ENCODE measurements at regions not wholly inside any gene's neighbourhood (a gene's known extent, or its start where the extent isn't known, plus 50 kb on each side); places are given as distances from the start of the nearest gene placed in this dataset.

- no peaks in the 10 kb centered on the region for H3K36me3 ChIP-seq (ENCODE audit: control insufficient read depth in 2 of 2, extremely low read depth in 1 of 2, insufficient read depth in 2 of 2, low read length in 2 of 2)
- CTCF ChIA-PET = no interaction called here
- H3K27ac ChIP-seq (ENCODE audit: insufficient read depth, low read depth, low read length) = no peak overlapping the region
- no peaks in the 10 kb centered on the region for H3K27me3 ChIP-seq (ENCODE audit: control insufficient read depth in 2 of 2, insufficient read depth in 2 of 2, low read length in 2 of 2)
- H3K4me1 ChIP-seq (ENCODE audit: control insufficient read depth, extremely low read depth, insufficient read depth, low read length) = no peaks in the 10 kb centered on the region
- no peak overlapping the region for H3K4me2 ChIP-seq (ENCODE audit: insufficient read depth, low read length)
- no peaks in the 10 kb centered on the region for H4K20me1 ChIP-seq (replicated peaks; ENCODE audit: control insufficient read depth, extremely low read depth, insufficient read depth, low read length)
- FAIRE-seq (no peak), DNase-seq (ENCODE audit: low read depth, low spot score) (no peak)
- no TSS peak for BruUV-seq (replicated peaks)
- no peak overlapping the region for H3K4me3 ChIP-seq (replicated peaks in 1 of 3; ENCODE audit: insufficient read depth in 1 of 3, low read depth in 1 of 3, low read length in 3 of 3)
- no peak overlapping the region for H2AFZ ChIP-seq (ENCODE audit: low read depth, low read length)
- POLR2A ChIA-PET = no interaction called here
- intact Hi-C loops (cut with micrococcal nuclease) = no loop called here
- no peaks in the 10 kb centered on the region for H3K9me3 ChIP-seq (replicated peaks; ENCODE audit: control insufficient read depth, insufficient read depth, low read length)
- dilution Hi-C loops (cut with MboI; ENCODE audit: extremely low pct_ligation_motif_present, low sequenced_read_pairs) = no loop called here
- no peaks in the 10 kb centered on the region for H3K9me1 ChIP-seq (replicated peaks; ENCODE audit: control insufficient read depth, extremely low read depth, insufficient read depth, low read length)
- TF ChIP-seq, protein P1, sequence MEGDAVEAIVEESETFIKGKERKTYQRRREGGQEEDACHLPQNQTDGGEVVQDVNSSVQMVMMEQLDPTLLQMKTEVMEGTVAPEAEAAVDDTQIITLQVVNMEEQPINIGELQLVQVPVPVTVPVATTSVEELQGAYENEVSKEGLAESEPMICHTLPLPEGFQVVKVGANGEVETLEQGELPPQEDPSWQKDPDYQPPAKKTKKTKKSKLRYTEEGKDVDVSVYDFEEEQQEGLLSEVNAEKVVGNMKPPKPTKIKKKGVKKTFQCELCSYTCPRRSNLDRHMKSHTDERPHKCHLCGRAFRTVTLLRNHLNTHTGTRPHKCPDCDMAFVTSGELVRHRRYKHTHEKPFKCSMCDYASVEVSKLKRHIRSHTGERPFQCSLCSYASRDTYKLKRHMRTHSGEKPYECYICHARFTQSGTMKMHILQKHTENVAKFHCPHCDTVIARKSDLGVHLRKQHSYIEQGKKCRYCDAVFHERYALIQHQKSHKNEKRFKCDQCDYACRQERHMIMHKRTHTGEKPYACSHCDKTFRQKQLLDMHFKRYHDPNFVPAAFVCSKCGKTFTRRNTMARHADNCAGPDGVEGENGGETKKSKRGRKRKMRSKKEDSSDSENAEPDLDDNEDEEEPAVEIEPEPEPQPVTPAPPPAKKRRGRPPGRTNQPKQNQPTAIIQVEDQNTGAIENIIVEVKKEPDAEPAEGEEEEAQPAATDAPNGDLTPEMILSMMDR (IDR thresholded peaks at IDR 0.05; ENCODE audit: extremely low read depth in 1 of 2, insufficient read depth in 1 of 2, low read depth in 1 of 2, low read length in 2 of 2) = no peak
- TF ChIP-seq GATA2 (IDR thresholded peaks at IDR 0.05; ENCODE audit: insufficient read depth, insufficient read length, low read depth, low read length) = no peak
- no peak for TF ChIP-seq POLR2A (IDR thresholded peaks at IDR 0.05; ENCODE audit: low read depth, low read length)
- no peak for TF ChIP-seq MYC (IDR thresholded peaks at IDR 0.05; ENCODE audit: low read depth, low read length)
- TF ChIP-seq, protein P2, sequence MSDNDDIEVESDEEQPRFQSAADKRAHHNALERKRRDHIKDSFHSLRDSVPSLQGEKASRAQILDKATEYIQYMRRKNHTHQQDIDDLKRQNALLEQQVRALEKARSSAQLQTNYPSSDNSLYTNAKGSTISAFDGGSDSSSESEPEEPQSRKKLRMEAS (IDR thresholded peaks at IDR 0.05; ENCODE audit: insufficient read depth, insufficient read length) = no peak
- no peak for TF ChIP-seq EZH2 (IDR thresholded peaks at IDR 0.05; ENCODE audit: borderline replicate concordance, low read depth, low read length, severe bottlenecking)
- no peak overlapping the region for H3K9ac ChIP-seq (replicated peaks; ENCODE audit: extremely low read depth, insufficient read depth, low read length)
- H3K79me2 ChIP-seq (ENCODE audit: control insufficient read depth, insufficient read depth, low read length) = no peaks in the 10 kb centered on the region
Measured at GRCh38 chr4:44817930-44818329, 91.6 kb upstream of the GNPDA2 start.

GRCh38 chr4:44806071-44806470, 79.7 kb upstream of the GNPDA2 start:
- DNase-seq (ENCODE audit: low read depth, low spot score) = no peak
- H3K9me1 ChIP-seq (replicated peaks; ENCODE audit: control insufficient read depth, extremely low read depth, insufficient read depth, low read length) = no peaks in the 10 kb centered on the region
- H3K9me3 ChIP-seq (replicated peaks; ENCODE audit: control insufficient read depth, insufficient read depth, low read length) = no peaks in the 10 kb centered on the region
- TF ChIP-seq, protein P1 (IDR thresholded peaks at IDR 0.05; ENCODE audit: extremely low read depth in 1 of 2, insufficient read depth in 1 of 2, low read depth in 1 of 2, low read length in 2 of 2) = no peak
- TF ChIP-seq POLR2AphosphoS5 (IDR thresholded peaks at IDR 0.05; ENCODE audit: insufficient read depth, low read depth, low read length) = no peak
- TF ChIP-seq EZH2 (IDR thresholded peaks at IDR 0.05; ENCODE audit: borderline replicate concordance, low read depth, low read length, severe bottlenecking) = no peak
- TF ChIP-seq, protein P2 (IDR thresholded peaks at IDR 0.05; ENCODE audit: insufficient read depth, insufficient read length) = no peak
- intact Hi-C loops (cut with micrococcal nuclease) = no loop called here
- H2AFZ ChIP-seq (ENCODE audit: low read depth, low read length) = no peak overlapping the region
- dilution Hi-C loops (cut with MboI; ENCODE audit: extremely low pct_ligation_motif_present, low sequenced_read_pairs) = no loop called here
- no peak for FAIRE-seq
- H3K27me3 ChIP-seq (ENCODE audit: control insufficient read depth in 2 of 2, insufficient read depth in 2 of 2, low read length in 2 of 2) = no peaks in the 10 kb centered on the region
- no peaks in the 10 kb centered on the region for H3K79me2 ChIP-seq (ENCODE audit: control insufficient read depth, insufficient read depth, low read length)
- no peak overlapping the region for H3K4me2 ChIP-seq (ENCODE audit: insufficient read depth, low read length)
- H3K9ac ChIP-seq (replicated peaks; ENCODE audit: extremely low read depth, insufficient read depth, low read length) = no peak overlapping the region
- H3K4me3 ChIP-seq (replicated peaks in 1 of 3; ENCODE audit: insufficient read depth in 1 of 3, low read depth in 1 of 3, low read length in 3 of 3) = no peak overlapping the region
- H4K20me1 ChIP-seq (replicated peaks; ENCODE audit: control insufficient read depth, extremely low read depth, insufficient read depth, low read length) = no peaks in the 10 kb centered on the region
- H3K27ac ChIP-seq (ENCODE audit: insufficient read depth, low read depth, low read length) = no peak overlapping the region
- BruUV-seq (replicated peaks) = no TSS peak
- H3K36me3 ChIP-seq (ENCODE audit: control insufficient read depth in 2 of 2, extremely low read depth in 1 of 2, insufficient read depth in 2 of 2, low read length in 2 of 2) = no peaks in the 10 kb centered on the region
- ChIA-PET POLR2A (no interaction called here), CTCF (no interaction called here)
- no peaks in the 10 kb centered on the region for H3K4me1 ChIP-seq (ENCODE audit: control insufficient read depth, extremely low read depth, insufficient read depth, low read length)

Measured in endothelial cell of umbilical vein (primary cell).